ENCODE measurements at regions not wholly inside any gene's neighbourhood (a gene's known extent, or its start where the extent isn't known, plus 50 kb on each side); places are given as distances from the start of the nearest gene placed in this dataset.

DNA sequence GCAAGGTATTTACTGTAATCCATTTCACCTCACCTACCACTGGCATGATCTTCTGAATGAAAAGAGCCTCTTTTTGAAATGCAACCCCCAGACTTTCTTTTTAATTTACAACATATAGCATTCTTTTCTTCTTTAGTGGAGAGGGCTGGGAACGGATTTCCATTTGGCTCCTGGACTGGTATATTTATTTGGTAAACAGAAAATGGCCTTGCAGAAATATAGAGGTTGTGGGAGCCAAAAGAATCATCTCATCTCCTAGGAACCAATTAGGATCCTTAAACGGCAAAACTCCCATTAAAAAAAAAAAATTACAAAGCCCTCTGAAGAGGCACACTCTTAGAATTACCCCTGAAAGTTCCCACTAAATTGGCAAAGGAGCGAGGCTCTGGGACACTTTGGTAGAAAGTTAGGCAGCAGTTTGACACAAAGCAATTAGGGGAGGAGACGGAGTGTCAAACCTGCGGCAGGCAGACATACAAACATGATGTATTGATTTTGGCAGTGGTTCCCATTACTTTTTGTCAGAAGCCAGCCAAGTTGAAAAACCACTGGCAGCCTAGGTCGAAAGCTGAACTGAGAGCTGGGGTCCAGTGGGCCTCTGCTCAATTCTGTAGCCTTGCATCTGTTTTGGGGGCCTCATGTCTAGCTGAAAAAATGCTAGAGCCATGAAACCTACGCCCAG, 135.1 kb upstream of the MAGI3 start:
- H3K4me3 ChIP-seq (replicated peaks in 1 of 3; ENCODE audit: insufficient read depth in 1 of 3, low read depth in 2 of 3, low read length in 3 of 3) = no peak overlapping the region
- peak; percentile 83 for ATAC-seq
- intact Hi-C loops (cut with micrococcal nuclease; ENCODE audit: unreplicated experiment) (no loop called here), in situ Hi-C loops (cut with HindIII; ENCODE audit: extremely low pct_ligation_motif_present, low pct_unique_long_range_greater_than_20kb) (no loop called here)
- H3K9me3 ChIP-seq (ENCODE audit: low read length) = no peaks in the 10 kb centered on the region
- H3K27ac ChIP-seq (ENCODE audit: extremely low read length, insufficient read depth, low read length) = no peak overlapping the region
- no peak overlapping the region for H3K9ac ChIP-seq (ENCODE audit: insufficient read depth, low read depth, low read length)
- WGBS (ENCODE audit: low lambda C conversion rate) = under 1% methylated on average over 7 of the region's 7 CpGs
- DNase-seq (ENCODE audit: low spot score) = peak; percentile 20
- H3K79me2 ChIP-seq (ENCODE audit: insufficient read depth, low read length) = no peaks in the 10 kb centered on the region
- no TSS peak for BruUV-seq (replicated peaks)
- no peaks in the 10 kb centered on the region for H4K20me1 ChIP-seq (ENCODE audit: insufficient read depth, low read length)
- peaks cover 0 to 7% of the 10 kb centered on the region in 2 experiments; a peak in 2 of 5 replicates for H3K27me3 ChIP-seq (ENCODE audit: control insufficient read depth in 1 of 2, insufficient read depth in 2 of 2, low read length in 2 of 2)
- no peak for FAIRE-seq
- no peaks in the 10 kb centered on the region for H3K36me3 ChIP-seq (replicated peaks in 1 of 2; ENCODE audit: control insufficient read depth in 1 of 2, insufficient read depth in 2 of 2, low read length in 2 of 2)
- 0 out of 2 replicates have a peak overlapping the region, but pooled peaks have one; percentile 18 for H3K4me2 ChIP-seq (ENCODE audit: low read depth, low read length)
- POLR2A ChIA-PET = no interaction called here
- no peak overlapping the region for H2AFZ ChIP-seq (ENCODE audit: low read length)
- CTCF ChIA-PET (ENCODE audit: low intra/inter-chr PET ratio, low total read pairs) = no interaction called here
- H3K4me1 ChIP-seq (ENCODE audit: insufficient read depth, low read length) = peaks cover 14% of the 10 kb centered on the region
- TF ChIP-seq ISL2 (CRISPR knock-in tag; IDR thresholded peaks at IDR 0.05) = peak; percentile 21; the same call in 1 of the 2 replicates
- no peak for TF ChIP-seq ZNF7 (CRISPR knock-in tag; IDR thresholded peaks at IDR 0.05)
- TF ChIP-seq ZNF180 (CRISPR knock-in tag; IDR thresholded peaks at IDR 0.05; ENCODE audit: borderline replicate concordance, low read depth) = no peak
- TF ChIP-seq STAT6 (CRISPR knock-in tag; IDR thresholded peaks at IDR 0.05; ENCODE audit: borderline replicate concordance) = no peak
- TF ChIP-seq, protein P1, sequence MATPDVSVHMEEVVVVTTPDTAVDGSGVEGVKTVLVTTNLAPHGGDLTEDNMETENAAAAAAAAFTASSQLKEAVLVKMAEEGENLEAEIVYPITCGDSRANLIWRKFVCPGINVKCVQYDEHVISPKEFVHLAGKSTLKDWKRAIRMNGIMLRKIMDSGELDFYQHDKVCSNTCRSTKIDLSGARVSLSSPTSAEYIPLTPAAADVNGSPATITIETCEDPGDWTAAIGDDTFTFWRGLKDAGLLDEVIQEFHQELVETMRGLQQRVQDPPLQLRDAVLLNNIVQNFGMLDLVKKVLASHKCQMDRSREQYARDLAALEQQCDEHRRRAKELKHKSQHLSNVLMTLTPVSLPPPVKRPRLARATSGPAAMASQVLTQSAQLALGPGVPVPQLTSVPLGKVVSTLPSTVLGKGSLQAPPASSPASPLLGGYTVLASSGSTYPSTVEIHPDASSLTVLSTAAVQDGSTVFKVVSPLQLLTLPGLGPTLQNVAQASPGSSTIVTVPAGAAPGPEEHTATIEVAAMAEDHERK (CRISPR knock-in tag; IDR thresholded peaks at IDR 0.05; ENCODE audit: low read depth) = no peak
- no peak for TF ChIP-seq ADNP (CRISPR knock-in tag; IDR thresholded peaks at IDR 0.05)
- no peak for TF ChIP-seq ARID4A (CRISPR knock-in tag; IDR thresholded peaks at IDR 0.05; ENCODE audit: borderline replicate concordance)
- TF ChIP-seq ZNF512B (CRISPR knock-in tag; IDR thresholded peaks at IDR 0.05; ENCODE audit: borderline replicate concordance) = 0 out of 2 replicates have a peak, but pooled peaks have one; percentile 29
- no peak for TF ChIP-seq PRPF4 (IDR thresholded peaks at IDR 0.05; ENCODE audit: low read depth, low read length, poor library complexity, severe bottlenecking)
